ENCODE measurements at regions not wholly inside any gene's neighbourhood (a gene's known extent, or its start where the extent isn't known, plus 50 kb on each side); places are given as distances from the start of the nearest gene placed in this dataset.

- no peak overlapping the region for H3K9ac ChIP-seq (ENCODE audit: insufficient read length)
These were observed 104.5 kb upstream of the NECTIN3 start for GRCh38 chr3:110966966-110967663.

GRCh38 chr3:110968076-110968475 lies 103.5 kb upstream of the NECTIN3 start:
- Histone ChIP-seq H3K36me3 (ENCODE audit: insufficient read depth, low read length) (no peaks in the 10 kb centered on the region), H3K9me3 (ENCODE audit: low read depth, low read length) (no peaks in the 10 kb centered on the region), H3K9ac (ENCODE audit: insufficient read length) (no peak overlapping the region), H3K4me3 (no peak overlapping the region), H3K27ac (no peak overlapping the region)
- DNase-seq (ENCODE audit: low read depth, low spot score), result no peak
- TF ChIP-seq FOXP2 (optimal IDR thresholded peaks at IDR 0.05; ENCODE audit: control extremely low read depth, extremely low read length, insufficient read depth) (no peak), POLR2AphosphoS5 (IDR thresholded peaks at IDR 0.05; ENCODE audit: borderline replicate concordance, low read depth, low read length) (no peak), EZH2 (IDR thresholded peaks at IDR 0.05) (no peak)

More at GRCh38 chr3:110966966-110967663, 104.5 kb upstream of the NECTIN3 start:
- TF ChIP-seq POLR2AphosphoS5 (IDR thresholded peaks at IDR 0.05; ENCODE audit: borderline replicate concordance, low read depth, low read length), result no peak
- no peak for TF ChIP-seq EZH2 (IDR thresholded peaks at IDR 0.05)
- no peak for TF ChIP-seq FOXP2 (optimal IDR thresholded peaks at IDR 0.05; ENCODE audit: control extremely low read depth, extremely low read length, insufficient read depth)
- Histone ChIP-seq H3K9me3 (ENCODE audit: low read depth, low read length) (no peaks in the 10 kb centered on the region), H3K36me3 (ENCODE audit: insufficient read depth, low read length) (no peaks in the 10 kb centered on the region), H3K27ac (no peak overlapping the region), H3K4me3 (no peak overlapping the region)
- no peak for DNase-seq (ENCODE audit: low read depth, low spot score)

GRCh38 chr3:110969229-110970211 lies 102.1 kb upstream of the NECTIN3 start:
- TF ChIP-seq POLR2AphosphoS5 (IDR thresholded peaks at IDR 0.05; ENCODE audit: borderline replicate concordance, low read depth, low read length) (no peak), EZH2 (IDR thresholded peaks at IDR 0.05) (no peak), FOXP2 (optimal IDR thresholded peaks at IDR 0.05; ENCODE audit: control extremely low read depth, extremely low read length, insufficient read depth) (no peak)
- H3K9ac ChIP-seq (ENCODE audit: insufficient read length), result no peak overlapping the region

GRCh38 chr3:110971010-110971601 lies 100.5 kb upstream of the NECTIN3 start:
- no peak overlapping the region for H3K4me3 ChIP-seq
- no peak overlapping the region for H3K27ac ChIP-seq
- TF ChIP-seq FOXP2 (optimal IDR thresholded peaks at IDR 0.05; ENCODE audit: control extremely low read depth, extremely low read length, insufficient read depth) (no peak), EZH2 (IDR thresholded peaks at IDR 0.05) (no peak), POLR2AphosphoS5 (IDR thresholded peaks at IDR 0.05; ENCODE audit: borderline replicate concordance, low read depth, low read length) (no peak)
- DNase-seq (ENCODE audit: low read depth, low spot score), result no peak
- no peak overlapping the region for H3K9ac ChIP-seq (ENCODE audit: insufficient read length)
- no peaks in the 10 kb centered on the region for H3K36me3 ChIP-seq (ENCODE audit: insufficient read depth, low read length)
- no peaks in the 10 kb centered on the region for H3K9me3 ChIP-seq (ENCODE audit: low read depth, low read length)

More at GRCh38 chr3:110969229-110970211, 102.1 kb upstream of the NECTIN3 start:
- Histone ChIP-seq H3K27ac (no peak overlapping the region), H3K4me3 (no peak overlapping the region), H3K9me3 (ENCODE audit: low read depth, low read length) (no peaks in the 10 kb centered on the region), H3K36me3 (ENCODE audit: insufficient read depth, low read length) (no peaks in the 10 kb centered on the region)
- DNase-seq (ENCODE audit: low read depth, low spot score), result no peak

- Histone ChIP-seq H3K9ac (ENCODE audit: insufficient read length) (no peak overlapping the region), H3K36me3 (ENCODE audit: insufficient read depth, low read length) (no peaks in the 10 kb centered on the region), H3K4me3 (no peak overlapping the region), H3K9me3 (ENCODE audit: low read depth, low read length) (no peaks in the 10 kb centered on the region), H3K27ac (no peak overlapping the region)
- no peak for DNase-seq (ENCODE audit: low read depth, low spot score)
- TF ChIP-seq EZH2 (IDR thresholded peaks at IDR 0.05) (no peak), POLR2AphosphoS5 (IDR thresholded peaks at IDR 0.05; ENCODE audit: borderline replicate concordance, low read depth, low read length) (no peak)
These were observed 98.2 kb upstream of the NECTIN3 start for GRCh38 chr3:110973263-110973895.

- H3K27ac ChIP-seq, result no peak overlapping the region
- H3K9me3 ChIP-seq (ENCODE audit: low read depth, low read length), result no peaks in the 10 kb centered on the region
- no peak overlapping the region for H3K4me3 ChIP-seq
- DNase-seq (ENCODE audit: low read depth, low spot score), result no peak
- no peaks in the 10 kb centered on the region for H3K36me3 ChIP-seq (ENCODE audit: insufficient read depth, low read length)
- TF ChIP-seq FOXP2 (optimal IDR thresholded peaks at IDR 0.05; ENCODE audit: control extremely low read depth, extremely low read length, insufficient read depth), result no peak
- no peak for TF ChIP-seq POLR2AphosphoS5 (IDR thresholded peaks at IDR 0.05; ENCODE audit: borderline replicate concordance, low read depth, low read length)
- no peak for TF ChIP-seq EZH2 (IDR thresholded peaks at IDR 0.05)
- no peak overlapping the region for H3K9ac ChIP-seq (ENCODE audit: insufficient read length)
These were observed 96.7 kb upstream of the NECTIN3 start for GRCh38 chr3:110974902-110975301.

GRCh38 chr3:110984456-110985250 lies 87.0 kb upstream of the NECTIN3 start:
- H3K36me3 ChIP-seq (ENCODE audit: insufficient read depth, low read length), result no peaks in the 10 kb centered on the region
- DNase-seq (ENCODE audit: low read depth, low spot score), result no peak
- no peaks in the 10 kb centered on the region for H3K9me3 ChIP-seq (ENCODE audit: low read depth, low read length)
- no peak overlapping the region for H3K9ac ChIP-seq (ENCODE audit: insufficient read length)
- no peak for TF ChIP-seq POLR2AphosphoS5 (IDR thresholded peaks at IDR 0.05; ENCODE audit: borderline replicate concordance, low read depth, low read length)
- no peak for TF ChIP-seq FOXP2 (optimal IDR thresholded peaks at IDR 0.05; ENCODE audit: control extremely low read depth, extremely low read length, insufficient read depth)
- no peak for TF ChIP-seq EZH2 (IDR thresholded peaks at IDR 0.05)
- H3K27ac ChIP-seq, result no peak overlapping the region
- no peak overlapping the region for H3K4me3 ChIP-seq

Measured in SK-N-MC (cell line).